ENCODE measurements at regions not wholly inside any gene's neighbourhood (a gene's known extent, or its start where the extent isn't known, plus 50 kb on each side); places are given as distances from the start of the nearest gene placed in this dataset.

GRCh38 chr10:10873289-10873688, 144.4 kb upstream of the CELF2 start:
- DNase-seq: no peak

GRCh38 chr10:10873915-10874314, 143.8 kb upstream of the CELF2 start:
- no peak for DNase-seq

DNA sequence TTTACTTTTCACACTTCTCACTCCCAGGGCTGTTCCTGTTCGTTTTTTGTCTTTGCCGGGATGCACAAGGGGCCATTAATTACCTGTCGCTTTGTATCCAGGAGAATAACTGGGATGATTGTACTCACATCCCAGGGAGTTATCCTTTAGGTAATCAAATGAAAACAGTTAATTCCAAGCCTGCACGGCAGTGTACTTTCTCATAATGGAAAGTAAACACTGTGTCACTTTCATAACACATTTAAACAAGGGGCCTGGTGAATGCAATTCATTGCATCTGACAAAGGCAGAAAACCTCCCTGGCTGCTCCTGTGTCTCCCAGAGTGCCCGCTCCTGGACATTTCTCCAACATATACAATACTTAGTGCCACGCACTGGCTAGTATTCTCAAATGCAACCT, 138.7 kb upstream of the CELF2 start:
- no peak for DNase-seq

- no peak for DNase-seq
These were observed 136.4 kb upstream of the CELF2 start for GRCh38 chr10:10881117-10881813.

GRCh38 chr10:10883737-10884136, 133.9 kb upstream of the CELF2 start:
- no peak for DNase-seq

- DNase-seq: no peak
These were observed 130.7 kb upstream of the CELF2 start for GRCh38 chr10:10886861-10887531.

- no peak for DNase-seq
These were observed 126.3 kb upstream of the CELF2 start for GRCh38 chr10:10891124-10892082.

DNA sequence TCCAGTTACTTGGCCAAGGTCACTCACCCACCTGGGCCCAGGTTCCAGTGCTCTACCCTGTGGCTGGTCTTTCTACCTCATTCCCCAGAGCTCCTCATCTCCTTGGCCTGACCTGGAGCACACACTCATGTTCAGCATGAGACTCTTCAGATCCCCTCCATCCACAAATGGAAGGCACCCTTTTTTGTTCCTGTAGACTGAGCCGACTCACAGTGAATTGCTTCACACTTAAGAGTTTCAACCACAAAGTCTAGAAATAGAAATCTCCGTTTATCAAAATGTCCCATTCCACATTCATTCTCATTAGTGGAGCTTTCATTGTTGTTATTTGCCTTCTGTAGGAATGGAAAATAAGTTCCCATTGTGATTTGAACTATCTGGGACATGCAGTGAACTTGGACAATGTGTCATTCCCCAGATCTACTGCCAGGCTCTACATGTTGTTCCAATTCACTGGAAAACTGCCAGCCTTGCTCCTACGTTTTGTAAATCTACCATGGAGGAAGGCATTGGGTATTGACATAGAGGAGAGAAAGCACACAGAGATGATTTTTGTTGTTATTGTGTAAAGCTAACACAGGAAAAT, 125.3 kb upstream of the CELF2 start:
- no peak for DNase-seq

- no peak for DNase-seq
These were observed 120.3 kb upstream of the CELF2 start for GRCh38 chr10:10897400-10897799.

DNA sequence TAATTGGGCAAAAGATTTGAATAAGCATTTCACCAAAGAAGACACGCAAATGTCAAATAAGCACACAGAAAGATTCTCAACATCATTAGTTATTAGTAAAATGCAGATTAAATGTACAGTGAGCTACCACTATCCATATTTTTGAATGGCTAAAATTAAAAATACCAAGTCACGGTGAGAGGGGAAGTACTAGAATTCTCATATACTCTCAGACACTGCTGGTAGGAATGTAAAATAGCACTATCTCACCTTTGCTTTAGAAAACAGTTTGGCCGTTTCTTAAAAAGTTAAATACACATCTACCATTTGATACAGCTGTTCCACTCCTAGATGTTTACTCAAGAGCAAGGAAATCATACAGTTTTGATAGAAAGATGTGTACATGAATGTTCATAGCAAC, 115.8 kb upstream of the CELF2 start:
- no peak for DNase-seq

DNA sequence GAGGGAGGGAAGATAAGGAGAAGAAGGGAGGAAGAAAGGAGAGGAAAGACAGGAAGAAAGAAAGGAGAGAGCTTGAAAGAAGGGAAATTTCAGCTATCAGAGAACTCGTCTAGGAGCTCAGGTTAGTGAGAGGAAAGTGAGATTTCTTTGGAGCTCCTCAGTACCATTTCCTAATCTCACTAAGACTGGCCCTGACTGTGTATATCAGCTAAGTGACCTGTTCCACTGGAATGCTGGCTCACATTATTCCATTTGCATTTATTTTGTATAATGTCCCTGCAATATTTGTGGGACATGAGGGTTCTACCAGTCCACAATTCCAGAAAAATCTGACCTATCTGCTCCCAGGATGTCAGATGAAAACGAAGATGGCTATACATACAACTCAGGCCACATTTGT, 114.7 kb upstream of the CELF2 start:
- DNase-seq: no peak

DNA sequence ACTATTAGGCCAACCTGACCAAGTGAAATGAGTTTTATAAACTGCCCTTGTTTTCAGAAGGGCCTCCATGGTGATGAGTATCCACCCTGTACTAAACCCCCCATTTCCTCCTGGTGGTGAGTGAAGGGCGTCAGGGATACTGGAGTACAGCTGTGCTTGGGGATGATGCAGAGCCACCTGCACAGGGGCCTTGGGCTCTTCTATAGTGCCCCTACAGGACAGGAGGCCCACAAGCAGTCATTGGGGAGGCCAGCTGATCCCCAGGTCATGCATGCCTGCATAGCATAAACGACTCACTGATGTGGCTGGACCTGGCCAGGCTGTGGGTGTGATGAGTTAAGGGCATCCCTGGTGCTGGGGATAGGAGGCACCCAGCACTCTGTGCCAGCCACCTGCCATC, 114.1 kb upstream of the CELF2 start:
- no peak for DNase-seq

GRCh38 chr10:10910634-10911033, 107.0 kb upstream of the CELF2 start:
- no peak for DNase-seq

DNA sequence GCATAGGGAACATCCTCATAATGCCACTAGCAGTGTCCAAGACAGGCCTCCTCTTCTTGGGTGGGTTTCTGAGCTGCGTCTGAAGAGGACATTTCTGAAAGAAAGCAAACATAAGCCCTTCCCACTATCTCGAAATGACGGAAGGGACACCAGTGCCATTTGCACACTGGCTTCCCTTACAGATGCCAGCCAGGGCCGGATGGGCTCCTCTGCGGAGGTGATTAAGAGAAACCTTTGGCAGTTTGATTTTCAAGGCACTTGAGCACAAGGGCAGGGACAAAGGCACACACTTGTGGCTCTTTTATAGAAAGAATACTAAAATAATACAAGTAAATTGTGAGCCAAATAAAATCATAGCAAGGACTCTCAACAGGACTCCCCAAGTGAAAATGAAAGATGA, 106.6 kb upstream of the CELF2 start:
- DNase-seq: no peak

DNA sequence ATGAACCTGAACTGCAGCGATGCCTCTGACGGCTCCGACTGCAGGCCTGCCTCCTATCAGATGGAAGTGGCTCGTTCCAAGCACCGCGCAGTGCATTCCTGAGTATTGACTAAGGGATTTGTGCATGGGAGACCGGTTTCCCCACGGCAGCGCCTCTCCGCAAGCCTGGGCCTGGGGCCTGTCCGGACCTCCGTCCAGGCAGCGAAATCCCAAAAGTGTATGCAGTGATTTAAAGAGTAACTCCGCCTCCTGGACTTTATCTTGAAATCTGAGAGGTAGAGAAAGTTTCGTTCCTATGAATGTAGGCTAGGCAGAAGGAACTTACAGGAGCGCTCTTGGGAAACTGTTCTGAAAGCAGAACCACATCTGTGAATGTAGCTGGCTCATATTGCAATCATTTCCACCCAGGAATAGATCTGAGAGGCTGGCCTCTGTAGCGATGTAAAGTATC, 106.2 kb upstream of the CELF2 start:
- DNase-seq: no peak

DNA sequence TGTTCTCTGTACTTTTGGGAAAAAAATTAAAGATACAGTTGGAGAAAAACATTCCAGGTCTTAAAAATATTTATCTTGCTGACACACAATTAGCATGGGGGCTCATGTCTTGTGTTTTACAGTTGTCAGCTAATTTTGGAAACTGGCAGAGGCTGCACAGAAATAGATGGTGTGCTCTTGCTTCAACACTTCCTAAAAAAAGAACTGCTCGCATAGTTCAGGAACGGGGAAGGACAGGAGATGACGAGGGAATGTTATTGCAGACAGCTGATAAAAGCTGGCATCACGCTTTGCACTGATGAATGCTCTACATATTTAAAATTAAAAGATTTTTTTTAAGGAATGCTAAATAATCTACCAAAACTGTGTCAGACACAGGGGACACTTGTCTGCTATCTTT, 103.5 kb upstream of the CELF2 start:
- DNase-seq: no peak

DNA sequence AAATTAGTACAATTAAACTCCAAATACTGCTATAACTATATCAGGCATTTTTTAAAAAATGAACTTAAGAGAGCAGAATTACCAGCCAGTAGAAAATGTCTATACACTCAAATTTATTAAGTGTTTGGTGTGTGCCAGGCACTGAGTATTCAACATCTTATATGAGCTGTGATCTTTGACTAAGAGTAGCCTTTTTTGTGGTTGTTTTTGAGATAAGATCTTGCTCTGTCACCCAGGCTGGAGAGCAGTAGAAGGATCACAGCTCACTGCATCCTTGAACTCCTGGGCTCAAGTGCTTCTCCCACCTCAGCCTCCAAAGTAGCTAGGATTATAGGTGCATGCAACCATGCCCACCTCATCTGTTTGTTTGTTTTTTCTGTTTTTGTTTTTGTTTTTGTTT, 102.5 kb upstream of the CELF2 start:
- no peak for DNase-seq

DNA sequence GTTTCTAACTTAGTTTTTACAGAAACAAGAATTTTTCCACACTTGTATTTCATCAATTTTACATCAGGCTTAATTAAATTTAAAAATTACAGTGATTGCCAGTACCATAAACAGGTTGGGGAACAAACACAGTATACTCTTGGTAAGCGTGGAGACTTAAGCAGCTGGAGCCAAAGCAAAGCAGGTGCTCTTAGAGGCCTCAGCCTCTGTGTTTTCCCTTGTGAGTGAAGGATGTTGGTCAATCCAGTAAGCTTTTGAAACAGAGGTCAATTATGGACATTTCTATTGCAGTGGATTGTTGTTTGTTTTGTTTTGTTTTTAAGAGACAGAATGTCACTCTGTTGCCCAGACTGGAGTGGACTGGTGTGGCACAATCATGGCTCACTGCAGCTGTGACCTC, 100.6 kb upstream of the CELF2 start:
- DNase-seq: no peak

- no peak for DNase-seq
These were observed 97.7 kb upstream of the CELF2 start for GRCh38 chr10:10919976-10920375.

GRCh38 chr10:10921826-10922461, 95.7 kb upstream of the CELF2 start:
- DNase-seq: no peak

- DNase-seq: no peak
These were observed 94.5 kb upstream of the CELF2 start for GRCh38 chr10:10923029-10923651.

- no peak for DNase-seq
These were observed 92.0 kb upstream of the CELF2 start for GRCh38 chr10:10925667-10926066.

All from activated CD4-positive, alpha-beta T cell treated with anti-CD3 and anti-CD28 coated beads for 4 hours (primary cell).